ENCODE measurements at regions not wholly inside any gene's neighbourhood (a gene's known extent, or its start where the extent isn't known, plus 50 kb on each side); places are given as distances from the start of the nearest gene placed in this dataset.

DNA sequence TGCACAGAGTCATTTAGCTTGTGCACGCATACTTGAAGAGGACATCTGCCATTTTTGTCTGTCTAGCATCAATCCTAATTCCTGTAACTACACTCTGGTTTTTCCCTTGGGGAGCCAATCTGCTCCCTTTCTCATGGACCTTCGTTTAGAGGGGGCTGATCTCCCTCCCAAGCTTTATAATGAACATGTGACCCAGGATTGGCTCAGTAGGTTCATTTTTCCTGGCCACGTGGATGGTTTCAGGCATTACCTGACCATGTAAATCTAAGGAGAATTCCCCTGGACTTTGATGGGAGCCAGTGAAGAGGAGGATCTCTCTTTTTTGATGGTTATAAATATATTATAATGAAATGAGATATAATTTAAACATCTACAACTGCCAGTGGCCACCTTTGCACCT lies 56.8 kb upstream of the HS3ST2 start:
- no peaks in the 10 kb centered on the region for H3K79me2 ChIP-seq (ENCODE audit: control insufficient read depth, low read length)
- no peak overlapping the region for H3K4me2 ChIP-seq (ENCODE audit: low read length)
- no peak overlapping the region for H3K4me3 ChIP-seq (ENCODE audit: low read length)
- TF ChIP-seq, protein P1, sequence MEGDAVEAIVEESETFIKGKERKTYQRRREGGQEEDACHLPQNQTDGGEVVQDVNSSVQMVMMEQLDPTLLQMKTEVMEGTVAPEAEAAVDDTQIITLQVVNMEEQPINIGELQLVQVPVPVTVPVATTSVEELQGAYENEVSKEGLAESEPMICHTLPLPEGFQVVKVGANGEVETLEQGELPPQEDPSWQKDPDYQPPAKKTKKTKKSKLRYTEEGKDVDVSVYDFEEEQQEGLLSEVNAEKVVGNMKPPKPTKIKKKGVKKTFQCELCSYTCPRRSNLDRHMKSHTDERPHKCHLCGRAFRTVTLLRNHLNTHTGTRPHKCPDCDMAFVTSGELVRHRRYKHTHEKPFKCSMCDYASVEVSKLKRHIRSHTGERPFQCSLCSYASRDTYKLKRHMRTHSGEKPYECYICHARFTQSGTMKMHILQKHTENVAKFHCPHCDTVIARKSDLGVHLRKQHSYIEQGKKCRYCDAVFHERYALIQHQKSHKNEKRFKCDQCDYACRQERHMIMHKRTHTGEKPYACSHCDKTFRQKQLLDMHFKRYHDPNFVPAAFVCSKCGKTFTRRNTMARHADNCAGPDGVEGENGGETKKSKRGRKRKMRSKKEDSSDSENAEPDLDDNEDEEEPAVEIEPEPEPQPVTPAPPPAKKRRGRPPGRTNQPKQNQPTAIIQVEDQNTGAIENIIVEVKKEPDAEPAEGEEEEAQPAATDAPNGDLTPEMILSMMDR (IDR thresholded peaks at IDR 0.05; ENCODE audit: low read depth, low read length, poor library complexity, severe bottlenecking): no peak
- no peak for TF ChIP-seq EZH2phosphoT487 (IDR thresholded peaks at IDR 0.05; ENCODE audit: borderline replicate concordance, low read length)
- no peaks in the 10 kb centered on the region for H3K36me3 ChIP-seq (ENCODE audit: control insufficient read depth, low read length)
- no peaks in the 10 kb centered on the region for H3F3A ChIP-seq (ENCODE audit: control insufficient read depth, insufficient read depth)
- H3K4me1 ChIP-seq (ENCODE audit: control insufficient read depth, low read length): no peaks in the 10 kb centered on the region
- H3K27me3 ChIP-seq (ENCODE audit: control insufficient read depth, low read length): 0 out of 2 replicates have a peak, but pooled peaks cover 3% of the 10 kb centered on the region
- no peaks in the 10 kb centered on the region for H3K9me2 ChIP-seq (replicated peaks; ENCODE audit: control insufficient read depth, low read length)
- no peaks in the 10 kb centered on the region for H4K20me1 ChIP-seq (ENCODE audit: control insufficient read depth, insufficient read depth, low read depth, low read length)
- no peaks in the 10 kb centered on the region for H3K9me3 ChIP-seq (ENCODE audit: control insufficient read depth, insufficient read depth, low read length)
- H3K27ac ChIP-seq (ENCODE audit: low read depth, low read length): no peak overlapping the region

DNA sequence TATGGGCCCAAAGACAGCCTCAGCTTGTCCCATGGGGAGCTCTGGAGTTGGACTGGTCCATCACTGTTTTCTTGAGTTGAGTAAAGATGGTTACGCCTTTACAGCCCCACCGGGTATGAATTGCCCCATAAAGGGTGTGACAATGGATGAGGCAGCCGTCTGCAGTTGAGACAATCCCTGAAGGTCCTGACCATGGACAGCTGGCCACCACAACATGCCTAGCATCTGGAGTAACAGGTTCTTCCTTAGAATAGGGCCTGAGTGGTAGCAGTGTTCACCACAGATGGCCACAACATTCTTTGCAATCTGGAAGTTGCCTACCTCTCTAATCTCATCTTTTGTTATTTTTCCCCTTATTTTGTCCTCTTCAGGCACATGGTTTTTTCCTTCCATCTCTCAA lies 51.5 kb upstream of the HS3ST2 start:
- Histone ChIP-seq H3K27me3 (ENCODE audit: control insufficient read depth, low read length) (no peaks in the 10 kb centered on the region), H3K4me3 (ENCODE audit: low read length) (no peak overlapping the region), H3K9me3 (ENCODE audit: control insufficient read depth, insufficient read depth, low read length) (no peaks in the 10 kb centered on the region), H3K27ac (ENCODE audit: low read depth, low read length) (no peak overlapping the region), H4K20me1 (ENCODE audit: control insufficient read depth, insufficient read depth, low read depth, low read length) (no peaks in the 10 kb centered on the region), H3K4me1 (ENCODE audit: control insufficient read depth, low read length) (no peaks in the 10 kb centered on the region), H3K79me2 (ENCODE audit: control insufficient read depth, low read length) (no peaks in the 10 kb centered on the region), H3K4me2 (ENCODE audit: low read length) (no peak overlapping the region), H3K9me2 (replicated peaks; ENCODE audit: control insufficient read depth, low read length) (no peaks in the 10 kb centered on the region), H3K36me3 (ENCODE audit: control insufficient read depth, low read length) (no peaks in the 10 kb centered on the region), H3F3A (ENCODE audit: control insufficient read depth, insufficient read depth) (no peaks in the 10 kb centered on the region)
- TF ChIP-seq, protein P1 (IDR thresholded peaks at IDR 0.05; ENCODE audit: low read depth, low read length, poor library complexity, severe bottlenecking): no peak
- no peak for TF ChIP-seq EZH2phosphoT487 (IDR thresholded peaks at IDR 0.05; ENCODE audit: borderline replicate concordance, low read length)

DNA sequence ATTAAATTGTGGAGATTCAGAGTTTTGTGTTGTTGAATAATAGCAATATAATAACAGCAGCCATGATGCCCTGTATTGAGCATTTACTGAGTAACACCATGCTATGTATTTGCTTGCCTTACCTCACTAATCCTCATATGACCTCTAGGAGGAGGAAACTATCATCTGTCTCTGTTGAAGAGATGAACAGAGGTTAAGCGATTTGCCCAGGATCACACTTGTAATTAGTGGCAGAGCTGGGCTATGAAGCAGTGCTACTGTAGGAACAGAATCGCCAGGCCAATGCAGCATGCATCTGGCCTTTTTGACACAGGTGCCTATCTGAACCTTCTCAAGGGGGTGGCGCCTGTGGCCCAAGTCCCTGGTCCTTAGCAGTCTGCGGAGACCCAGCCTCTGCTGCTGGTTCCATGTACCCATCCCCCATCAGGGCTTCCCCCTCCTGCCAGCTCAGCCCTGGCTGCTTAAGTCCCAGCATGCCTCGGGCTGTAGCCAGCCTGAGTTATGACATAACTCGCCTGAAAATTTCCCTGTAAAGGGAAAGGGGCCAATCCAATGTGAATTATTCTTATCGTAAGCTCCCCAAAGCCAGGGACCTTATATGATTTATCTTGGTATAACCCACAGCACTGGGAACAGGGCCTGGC lies 50.4 kb upstream of the HS3ST2 start:
- Histone ChIP-seq H3K79me2 (ENCODE audit: control insufficient read depth, low read length) (no peaks in the 10 kb centered on the region), H3K36me3 (ENCODE audit: control insufficient read depth, low read length) (no peaks in the 10 kb centered on the region), H3K27me3 (ENCODE audit: control insufficient read depth, low read length) (no peaks in the 10 kb centered on the region), H3K4me1 (ENCODE audit: control insufficient read depth, low read length) (no peaks in the 10 kb centered on the region), H3K4me3 (ENCODE audit: low read length) (no peak overlapping the region), H3F3A (ENCODE audit: control insufficient read depth, insufficient read depth) (no peaks in the 10 kb centered on the region), H3K9me3 (ENCODE audit: control insufficient read depth, insufficient read depth, low read length) (no peaks in the 10 kb centered on the region), H4K20me1 (ENCODE audit: control insufficient read depth, insufficient read depth, low read depth, low read length) (no peaks in the 10 kb centered on the region), H3K27ac (ENCODE audit: low read depth, low read length) (no peak overlapping the region), H3K9me2 (replicated peaks; ENCODE audit: control insufficient read depth, low read length) (no peaks in the 10 kb centered on the region), H3K4me2 (ENCODE audit: low read length) (no peak overlapping the region)
- TF ChIP-seq, protein P1 (IDR thresholded peaks at IDR 0.05; ENCODE audit: low read depth, low read length, poor library complexity, severe bottlenecking): no peak
- TF ChIP-seq EZH2phosphoT487 (IDR thresholded peaks at IDR 0.05; ENCODE audit: borderline replicate concordance, low read length): no peak
